GM18511 (cell line): ENCODE measurements at regions not wholly inside any gene's neighbourhood (a gene's known extent, or its start where the extent isn't known, plus 50 kb on each side); places are given as distances from the start of the nearest gene placed in this dataset.
"Not testable (repeated sequence)": the region's sequence is repeated elsewhere in the genome, so short reads cannot be mapped to it uniquely, and the experiment has no call there.

Experiments
- ATAC-seq: cut with Tn5 transposase; IDR thresholded peaks from one replicate; pipeline ENCODE4 v1.9.1; 2021; ENCODE audit warnings: mild to moderate bottlenecking, moderate library complexity; ENCODE audit not compliant: unreplicated experiment

- no peak for ATAC-seq
These were observed 659.3 kb upstream of the TMEFF2 start for GRCh38 chr2:192854031-192854430.

DNA sequence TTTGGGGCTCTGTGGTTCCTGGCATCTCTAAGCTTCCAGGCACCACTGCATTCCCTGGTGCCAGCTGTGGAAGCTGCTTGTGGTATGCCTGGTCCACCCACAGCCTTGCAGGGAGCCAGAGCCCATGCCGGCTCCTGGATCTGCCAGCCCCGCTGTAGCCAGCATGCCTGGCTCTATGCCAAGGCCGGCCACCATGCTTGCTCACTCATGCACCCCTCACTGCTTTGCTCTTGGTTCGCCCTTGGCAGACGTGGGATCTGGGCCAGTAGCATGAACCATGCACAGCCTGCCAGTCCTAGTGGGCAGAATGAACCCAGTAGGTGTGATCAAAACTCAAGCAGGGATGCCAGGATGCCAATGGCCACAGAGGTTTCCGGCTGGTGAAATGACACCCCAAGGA lies 634.2 kb upstream of the TMEFF2 start:
- no peak for ATAC-seq

DNA sequence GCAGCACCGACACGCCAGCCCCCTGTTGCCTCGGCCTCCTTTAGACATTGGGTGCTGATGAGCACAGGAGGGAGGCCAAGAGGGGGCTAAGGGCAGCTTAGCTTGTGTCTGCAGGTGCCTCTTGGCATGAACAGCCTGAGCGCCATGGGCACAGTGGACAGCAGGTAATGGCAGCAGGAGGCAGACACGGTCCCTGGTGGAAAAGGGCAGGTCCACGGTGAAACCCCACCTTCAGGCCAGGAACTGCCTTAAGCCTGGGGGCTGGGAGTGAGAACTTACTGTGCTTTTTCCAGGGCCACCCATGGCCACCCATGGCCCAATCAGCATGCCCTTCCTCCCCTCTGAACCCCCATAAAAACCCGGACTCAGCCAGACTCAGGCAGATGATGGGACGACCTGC lies 633.4 kb upstream of the TMEFF2 start:
- ATAC-seq = no peak

GRCh38 chr2:192827735-192828134 lies 633.0 kb upstream of the TMEFF2 start:
- ATAC-seq = no peak

DNA sequence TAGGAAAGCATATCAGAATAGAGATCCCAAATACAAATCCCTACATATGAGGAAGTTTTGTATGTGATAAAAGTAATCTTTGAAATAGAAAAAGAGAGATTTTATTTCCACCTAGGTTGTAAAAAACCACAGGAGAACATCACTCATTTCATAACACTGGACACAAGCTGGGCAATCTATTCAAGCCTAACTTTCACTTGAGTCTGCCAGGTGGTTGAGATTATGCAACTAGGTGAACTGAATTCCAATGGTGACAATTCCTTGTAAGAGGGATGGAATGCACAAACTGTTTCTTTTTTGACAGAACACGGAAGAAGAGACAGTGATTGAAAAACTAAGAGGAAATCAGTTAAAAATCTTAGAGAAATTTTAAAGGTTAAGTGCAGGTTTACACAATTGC lies 619.6 kb upstream of the TMEFF2 start:
- ATAC-seq = no peak

- ATAC-seq = no peak
These were observed 618.6 kb upstream of the TMEFF2 start for GRCh38 chr2:192813341-192813740.

DNA sequence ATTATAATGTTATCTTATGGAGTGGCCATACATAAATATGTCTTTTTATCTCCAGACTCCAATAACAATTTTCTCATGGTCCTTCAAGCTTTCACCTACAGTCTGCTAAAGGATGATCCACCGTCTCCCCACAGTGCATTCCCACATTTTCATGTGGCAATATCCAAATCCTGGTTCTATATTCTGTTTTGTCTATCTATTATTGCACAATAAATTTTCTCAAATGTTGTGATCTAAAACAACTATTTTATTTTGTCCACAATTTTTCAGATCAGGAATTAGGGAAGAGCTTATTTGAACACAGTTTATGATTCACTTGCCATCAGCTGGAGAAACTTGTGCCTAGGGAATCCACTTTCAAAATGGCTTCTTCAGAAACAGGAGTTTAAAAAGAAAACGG lies 614.4 kb upstream of the TMEFF2 start:
- no peak for ATAC-seq

DNA sequence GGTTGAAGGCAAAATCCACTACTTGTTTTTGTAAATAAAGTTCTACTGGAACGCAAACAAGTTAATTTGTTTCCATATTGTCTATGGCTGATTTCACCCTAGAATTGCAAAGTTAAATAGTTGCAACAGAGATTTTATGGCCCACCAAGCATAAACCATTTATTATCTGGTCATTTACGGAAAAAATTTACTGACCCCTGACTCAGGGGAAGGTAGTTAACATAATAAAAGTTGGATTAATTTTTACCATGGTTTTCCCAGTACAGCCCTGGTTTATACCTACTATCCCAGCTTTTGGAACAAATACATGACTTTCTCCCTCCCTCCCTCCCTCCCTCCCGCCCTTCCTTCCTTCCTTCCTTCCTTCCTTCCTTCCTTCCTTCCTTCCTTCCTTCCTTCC lies 588.9 kb upstream of the TMEFF2 start:
- ATAC-seq = no peak

DNA sequence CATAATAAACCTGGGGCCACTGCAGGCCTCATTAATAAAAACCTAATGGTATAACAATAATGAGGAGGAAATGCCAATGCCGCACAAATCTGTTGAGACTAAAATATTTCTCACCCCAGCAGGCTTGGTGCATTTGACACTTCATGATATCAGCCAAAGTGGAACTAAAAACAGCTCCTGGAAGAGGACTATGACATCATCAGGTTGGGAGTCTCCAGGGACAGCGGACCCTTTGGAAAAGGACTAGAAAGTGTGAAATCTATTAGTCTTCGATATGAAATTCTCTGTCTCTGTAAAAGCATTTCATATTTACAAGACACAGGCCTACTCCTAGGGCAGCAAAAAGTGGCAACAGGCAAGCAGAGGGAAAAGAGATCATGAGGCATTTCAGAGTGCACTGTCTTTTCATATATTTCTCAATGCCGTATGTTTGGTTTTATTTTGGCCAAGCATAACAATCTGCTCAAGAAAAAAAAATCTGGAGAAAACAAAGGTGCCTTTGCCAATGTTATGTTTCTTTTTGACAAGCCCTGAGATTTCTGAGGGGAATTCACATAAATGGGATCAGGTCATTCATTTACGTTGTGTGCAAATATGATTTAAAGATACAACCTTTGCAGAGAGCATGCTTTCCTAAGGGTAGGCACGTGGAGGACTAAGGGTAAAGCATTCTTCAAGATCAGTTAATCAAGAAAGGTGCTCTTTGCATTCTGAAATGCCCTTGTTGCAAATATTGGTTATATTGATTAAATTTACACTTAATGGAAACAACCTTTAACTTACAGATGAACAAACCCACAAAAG lies 580.9 kb upstream of the TMEFF2 start:
- ATAC-seq = no peak

- ATAC-seq = no peak
These were observed 580.3 kb upstream of the TMEFF2 start for GRCh38 chr2:192775011-192775410.

DNA sequence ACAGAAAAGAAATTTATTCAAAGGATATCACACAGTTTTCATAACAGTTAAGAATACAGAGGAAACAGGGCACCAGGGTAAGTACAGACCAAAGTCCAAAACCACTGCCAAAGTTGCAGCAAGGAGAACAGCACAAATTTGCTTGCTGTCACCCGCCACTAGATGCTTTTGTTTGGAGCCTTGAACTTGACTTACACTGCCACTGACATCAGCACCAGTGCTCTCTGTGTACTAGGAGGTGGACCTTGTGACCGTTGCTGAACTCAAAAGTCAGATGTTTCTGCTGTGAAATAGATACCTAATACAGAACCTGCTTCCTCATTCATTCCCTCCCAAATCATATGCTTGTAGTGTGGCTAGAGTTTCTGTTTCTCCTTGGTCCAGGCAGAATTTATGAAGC lies 578.3 kb upstream of the TMEFF2 start:
- ATAC-seq = no peak

DNA sequence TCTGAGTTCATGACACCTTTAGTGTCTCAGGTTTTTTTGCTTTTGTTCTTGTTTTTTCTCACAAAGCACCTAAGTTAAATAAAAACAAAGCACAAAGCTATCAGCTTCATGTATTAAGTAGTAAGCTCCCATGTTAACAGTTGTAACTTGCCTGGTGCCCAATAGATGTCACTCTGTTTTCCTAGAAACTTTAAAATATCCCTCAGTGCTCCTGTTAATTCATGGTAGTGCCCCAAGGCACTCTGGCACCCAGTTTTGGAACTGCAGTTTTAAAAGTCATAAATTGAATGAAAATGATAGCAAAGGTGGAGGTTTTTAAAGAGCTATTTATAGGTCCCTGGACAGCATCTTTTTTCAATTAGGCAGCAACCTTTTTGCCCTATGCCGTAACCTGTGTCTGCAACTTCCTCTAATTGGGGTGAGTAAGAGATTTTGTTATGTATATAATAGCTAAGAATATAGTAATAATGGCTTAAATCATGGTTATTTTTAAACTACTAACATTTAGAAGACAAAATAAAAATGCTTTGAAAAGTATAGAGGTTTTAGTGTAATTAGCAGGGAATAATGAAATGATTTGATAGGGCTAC lies 555.0 kb upstream of the TMEFF2 start:
- ATAC-seq = no peak

DNA sequence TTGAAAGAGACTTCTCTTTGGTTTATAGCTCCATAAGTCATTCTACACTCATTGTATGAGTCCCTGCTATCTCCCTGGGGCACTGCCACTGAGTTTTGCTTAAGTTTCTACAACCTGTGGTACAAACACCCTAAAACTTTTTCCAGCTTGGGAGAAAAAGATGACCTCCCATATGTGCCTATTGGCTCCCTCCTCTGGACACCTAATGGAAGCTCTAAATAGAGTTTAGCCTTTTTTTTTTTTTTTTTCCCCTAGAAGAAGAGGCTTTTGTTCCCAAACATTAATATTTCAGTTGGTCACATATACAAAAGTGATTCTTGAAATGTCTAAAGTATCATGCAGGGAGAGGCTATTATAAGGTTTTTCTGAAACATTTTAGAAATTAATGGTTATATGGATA lies 547.2 kb upstream of the TMEFF2 start:
- no peak for ATAC-seq

GRCh38 chr2:192735447-192735846 lies 540.7 kb upstream of the TMEFF2 start:
- no peak for ATAC-seq

GRCh38 chr2:192729369-192729768 lies 534.6 kb upstream of the TMEFF2 start:
- ATAC-seq = no peak

- no peak for ATAC-seq
These were observed 531.3 kb upstream of the TMEFF2 start for GRCh38 chr2:192725991-192726390.

DNA sequence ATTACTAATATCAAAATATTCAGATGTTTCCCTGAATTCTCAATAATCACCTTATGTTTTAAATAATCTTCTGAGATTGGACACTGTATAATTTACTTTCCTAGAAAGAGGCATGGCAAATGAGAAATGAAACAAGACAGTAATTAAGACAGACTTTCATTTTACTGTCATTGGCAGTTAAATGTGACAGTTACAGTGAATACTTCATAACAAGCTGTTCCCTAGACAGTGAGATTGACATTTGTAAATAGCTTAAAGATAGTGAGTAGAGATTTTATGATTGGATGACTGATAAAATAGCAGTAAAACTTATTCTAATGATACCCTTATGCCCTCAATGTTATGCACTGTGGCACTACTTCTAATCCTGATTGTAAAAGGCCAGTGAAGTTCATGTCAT lies 524.9 kb upstream of the TMEFF2 start:
- ATAC-seq = no peak

DNA sequence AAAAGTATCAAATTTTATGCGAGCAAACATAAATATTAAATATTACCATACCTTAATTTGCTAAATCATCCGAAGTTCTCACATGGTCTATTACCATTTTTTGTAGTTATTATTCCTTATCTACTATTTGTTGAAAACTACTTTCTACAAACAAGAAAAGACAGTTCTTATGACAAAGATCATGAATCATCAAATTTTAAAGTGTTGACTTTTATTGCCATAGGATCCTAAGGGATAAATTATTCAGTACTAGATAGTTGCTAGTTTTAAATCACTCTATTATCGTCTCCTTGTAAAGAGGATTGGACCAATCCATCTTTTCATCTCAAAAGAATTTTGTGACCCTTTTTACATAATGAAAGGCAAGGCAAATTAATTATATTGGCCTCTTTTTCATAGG lies 523.6 kb upstream of the TMEFF2 start:
- no peak for ATAC-seq

DNA sequence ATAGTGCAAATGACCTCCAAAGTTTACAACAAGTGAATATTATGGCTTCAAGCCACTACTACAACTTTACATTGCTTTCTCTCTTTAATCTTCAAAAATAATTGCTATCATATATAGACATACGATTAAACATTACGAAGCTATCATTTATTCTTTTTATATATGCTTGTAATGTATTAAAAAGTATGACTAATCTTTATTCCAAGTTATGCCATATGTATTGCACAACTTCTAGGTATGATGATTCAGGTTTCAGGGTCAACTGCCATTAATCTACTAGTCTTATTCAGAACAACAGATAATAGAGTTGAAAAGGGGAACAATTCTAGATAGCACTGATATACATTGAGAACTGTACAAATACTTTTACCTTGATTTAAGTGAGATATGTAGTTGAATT lies 506.2 kb upstream of the TMEFF2 start:
- ATAC-seq = no peak

DNA sequence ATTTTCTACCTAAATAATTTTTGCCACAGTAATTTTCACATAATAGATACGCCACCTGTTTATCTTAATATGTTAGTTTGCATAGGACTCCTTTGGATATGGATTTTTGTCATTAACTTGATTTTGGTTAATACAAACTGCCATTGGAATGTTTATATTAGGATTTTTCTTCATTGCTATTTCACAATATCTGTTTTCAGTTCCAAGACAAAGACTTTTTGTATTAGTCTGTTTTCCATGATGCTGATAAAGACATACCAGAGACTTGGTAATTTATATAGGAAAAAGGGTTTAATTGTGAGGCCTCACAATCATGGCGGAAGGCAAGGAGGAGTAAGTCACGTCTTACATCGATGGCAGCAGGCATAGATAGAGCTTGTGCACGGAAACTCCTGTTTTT lies 503.1 kb upstream of the TMEFF2 start:
- ATAC-seq = no peak

GRCh38 chr2:192696857-192697256 lies 502.1 kb upstream of the TMEFF2 start:
- ATAC-seq = no peak

GRCh38 chr2:192687015-192687414 lies 492.3 kb upstream of the TMEFF2 start:
- ATAC-seq = no peak

- ATAC-seq = not testable (repeated sequence)
These were observed 487.8 kb upstream of the TMEFF2 start for GRCh38 chr2:192682511-192682910.
